ENCODE measurements at regions not wholly inside any gene's neighbourhood (a gene's known extent, or its start where the extent isn't known, plus 50 kb on each side); places are given as distances from the start of the nearest gene placed in this dataset.
"Not testable (repeated sequence)": the region's sequence is repeated elsewhere in the genome, so short reads cannot be mapped to it uniquely, and the experiment has no call there.

DNA sequence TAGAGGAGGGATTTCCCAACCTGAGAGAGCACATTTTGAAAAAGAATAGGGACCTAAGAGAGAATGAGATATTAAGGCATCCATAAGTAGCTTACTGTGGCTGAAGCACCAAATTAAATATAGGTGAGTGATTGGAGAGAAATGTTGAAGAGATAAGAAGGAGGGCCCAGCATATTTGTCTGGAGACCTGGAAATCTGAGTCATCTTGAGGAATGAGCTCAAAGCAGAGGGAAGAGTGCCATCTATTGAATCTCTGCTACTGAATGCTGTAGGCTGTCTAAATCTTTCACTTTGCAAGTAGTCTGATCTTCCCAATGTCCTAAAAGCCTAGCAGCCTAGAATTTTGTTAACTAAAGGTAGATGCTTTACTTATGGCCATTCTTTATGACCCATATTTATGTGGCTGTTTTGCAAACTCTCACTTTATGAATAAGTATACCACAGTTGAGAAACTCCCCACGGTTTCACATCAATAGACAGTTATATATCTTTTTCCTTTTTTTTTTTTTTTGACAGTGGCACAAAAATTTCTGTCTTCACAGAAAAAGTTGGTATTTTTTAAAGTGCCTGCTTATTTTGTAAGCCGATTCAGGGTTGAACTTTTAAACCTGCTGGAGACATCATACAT, 2093.5 kb downstream of the LRRC4C start:
- H3K27me3 Mint-ChIP-seq = no peaks in the 10 kb centered on the region
- H3K27ac Mint-ChIP-seq = no peak overlapping the region
- no peaks in the 10 kb centered on the region for H3K36me3 Mint-ChIP-seq
- H3K4me3 Mint-ChIP-seq = no peak overlapping the region
- H3K9me3 Mint-ChIP-seq = no peaks in the 10 kb centered on the region
- DNase-seq (no peak), ATAC-seq (ENCODE audit: low read depth) (no peak)
- POLR2A ChIA-PET = no interaction called here
- H3K4me1 Mint-ChIP-seq = peaks cover 6% of the 10 kb centered on the region

DNA sequence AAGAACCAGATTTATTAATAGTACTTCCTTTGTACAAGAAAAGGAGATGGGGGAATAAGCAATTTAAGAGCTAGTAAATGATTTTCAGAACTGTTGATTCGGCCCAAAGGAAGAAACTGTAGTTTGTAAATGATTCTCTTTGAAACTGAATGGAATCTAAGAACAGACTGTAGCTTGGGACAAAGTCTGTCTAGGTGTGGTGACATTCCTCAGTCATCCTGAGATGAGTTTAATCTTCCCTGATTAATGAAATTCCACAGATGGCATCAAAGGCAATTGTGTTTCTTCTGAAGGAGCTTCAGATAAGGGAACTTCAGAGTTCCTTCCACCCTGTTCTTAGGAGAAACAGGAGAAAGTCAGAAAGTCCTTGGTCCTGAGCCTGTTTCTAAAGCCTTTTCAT, 2095.9 kb downstream of the LRRC4C start:
- POLR2A ChIA-PET = no interaction called here
- Mint-ChIP-seq H3K27ac (no peak overlapping the region), H3K27me3 (no peaks in the 10 kb centered on the region), H3K4me3 (no peak overlapping the region), H3K4me1 (peaks cover 6% of the 10 kb centered on the region), H3K9me3 (no peaks in the 10 kb centered on the region), H3K36me3 (no peaks in the 10 kb centered on the region)
- ATAC-seq (ENCODE audit: low read depth) = no peak
- no peak for DNase-seq

- Mint-ChIP-seq H3K36me3 (no peaks in the 10 kb centered on the region), H3K4me1 (no peaks in the 10 kb centered on the region), H3K27me3 (no peaks in the 10 kb centered on the region), H3K27ac (no peak overlapping the region), H3K9me3 (no peaks in the 10 kb centered on the region), H3K4me3 (no peak overlapping the region)
- ATAC-seq (ENCODE audit: low read depth) (no peak), DNase-seq (no peak)
- POLR2A ChIA-PET = no interaction called here
These were observed 2097.9 kb downstream of the LRRC4C start for GRCh38 chr11:39361557-39361956.

DNA sequence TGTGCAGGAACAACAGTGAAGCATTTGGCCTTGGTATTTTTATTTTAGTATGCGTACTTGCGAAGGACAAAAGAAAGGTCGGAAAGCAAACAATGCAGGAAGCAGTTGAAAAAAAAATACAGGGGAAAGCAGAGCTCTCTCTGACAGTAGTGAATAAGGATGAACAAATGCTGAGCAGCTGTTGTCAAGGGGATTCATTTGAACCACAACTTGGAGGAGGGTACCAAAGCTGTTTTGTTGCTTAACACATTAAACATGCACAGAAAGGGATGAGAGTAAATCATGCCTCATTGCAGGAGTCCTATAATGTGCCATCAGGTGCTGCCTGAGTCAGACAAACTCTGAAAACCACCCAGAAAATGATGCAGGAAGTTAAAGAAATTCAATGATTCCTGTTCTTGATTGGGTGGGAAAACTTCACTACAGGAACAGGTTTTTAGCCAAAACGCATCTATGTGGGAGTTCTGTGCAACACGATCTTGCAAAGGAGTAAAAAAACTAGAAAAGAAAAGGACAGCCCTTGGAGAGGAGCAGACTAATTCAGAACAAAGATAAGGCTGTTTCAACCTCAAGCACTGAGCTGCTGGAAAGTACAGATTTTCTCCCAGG, 2113.5 kb downstream of the LRRC4C start:
- Mint-ChIP-seq H3K36me3 (no peaks in the 10 kb centered on the region), H3K4me1 (no peaks in the 10 kb centered on the region), H3K27me3 (no peaks in the 10 kb centered on the region), H3K9me3 (peaks cover 3% of the 10 kb centered on the region), H3K4me3 (no peak overlapping the region), H3K27ac (no peak overlapping the region)
- POLR2A ChIA-PET = no interaction called here
- ATAC-seq (ENCODE audit: low read depth) (no peak), DNase-seq (no peak)

DNA sequence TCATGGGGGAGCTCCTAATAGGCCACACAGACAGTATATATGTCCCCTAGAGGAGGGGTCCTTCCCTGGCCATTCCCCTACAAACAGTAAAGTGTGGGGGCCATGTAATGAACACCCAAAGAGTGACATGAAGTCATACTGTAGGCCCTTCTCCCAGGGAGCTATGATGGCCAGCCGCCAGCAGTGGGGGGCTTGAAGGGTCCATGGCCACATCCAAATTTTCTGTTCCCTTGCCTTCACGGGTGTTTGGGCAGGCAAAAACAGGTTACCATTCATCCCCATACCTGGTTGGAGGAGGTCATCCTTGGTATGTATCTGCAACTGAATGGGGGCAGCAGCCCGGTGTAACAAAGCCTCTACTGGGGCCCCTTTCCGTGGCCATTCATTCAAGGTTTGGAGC, 2118.0 kb downstream of the LRRC4C start:
- no peaks in the 10 kb centered on the region for H3K4me1 Mint-ChIP-seq
- ATAC-seq (ENCODE audit: low read depth) = no peak
- H3K36me3 Mint-ChIP-seq = no peaks in the 10 kb centered on the region
- H3K9me3 Mint-ChIP-seq = peaks cover 3% of the 10 kb centered on the region
- no peak overlapping the region for H3K27ac Mint-ChIP-seq
- H3K4me3 Mint-ChIP-seq = no peak overlapping the region
- no peaks in the 10 kb centered on the region for H3K27me3 Mint-ChIP-seq
- POLR2A ChIA-PET = no interaction called here
- no peak for DNase-seq

DNA sequence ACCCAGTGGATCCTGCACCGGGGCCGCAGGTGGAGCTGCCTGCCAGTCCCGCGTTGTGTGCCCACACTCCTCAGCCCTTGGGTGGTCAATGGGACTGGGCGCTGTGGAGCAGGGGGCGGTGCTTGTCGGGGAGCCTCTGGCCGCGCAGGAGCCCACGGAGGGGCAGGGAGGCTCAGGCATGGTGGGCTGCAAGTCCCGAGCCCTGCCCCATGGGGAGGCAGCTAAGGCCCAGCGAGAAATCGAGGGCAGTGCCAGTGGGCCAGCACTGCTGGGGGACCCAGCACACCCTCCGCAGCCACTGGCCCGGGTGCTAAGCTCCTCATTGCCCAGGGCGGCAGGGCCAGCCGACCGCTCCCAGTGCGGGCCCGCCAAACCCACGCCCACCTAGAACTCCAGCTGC, 2126.4 kb downstream of the LRRC4C start:
- DNase-seq; H3K4me1 Mint-ChIP-seq; ATAC-seq (ENCODE audit: low read depth); H3K9me3 Mint-ChIP-seq; POLR2A ChIA-PET; H3K27me3 Mint-ChIP-seq; H3K36me3 Mint-ChIP-seq; H3K4me3 Mint-ChIP-seq; H3K27ac Mint-ChIP-seq: not testable (repeated sequence)

- POLR2A ChIA-PET = no interaction called here
- no peaks in the 10 kb centered on the region for H3K4me1 Mint-ChIP-seq
- no peak for ATAC-seq (ENCODE audit: low read depth)
- no peaks in the 10 kb centered on the region for H3K36me3 Mint-ChIP-seq
- H3K9me3 Mint-ChIP-seq = peaks cover 2% of the 10 kb centered on the region
- no peak overlapping the region for H3K27ac Mint-ChIP-seq
- no peaks in the 10 kb centered on the region for H3K27me3 Mint-ChIP-seq
- DNase-seq = no peak
- no peak overlapping the region for H3K4me3 Mint-ChIP-seq
These were observed 2132.2 kb downstream of the LRRC4C start for GRCh38 chr11:39327302-39327701.

- POLR2A ChIA-PET; H3K36me3 Mint-ChIP-seq; ATAC-seq (ENCODE audit: low read depth); H3K4me1 Mint-ChIP-seq; H3K27me3 Mint-ChIP-seq; H3K4me3 Mint-ChIP-seq; DNase-seq; H3K27ac Mint-ChIP-seq: not testable (repeated sequence)
- peaks cover 15% of the 10 kb centered on the region for H3K9me3 Mint-ChIP-seq
These were observed 2147.6 kb downstream of the LRRC4C start for GRCh38 chr11:39311888-39312287.

DNA sequence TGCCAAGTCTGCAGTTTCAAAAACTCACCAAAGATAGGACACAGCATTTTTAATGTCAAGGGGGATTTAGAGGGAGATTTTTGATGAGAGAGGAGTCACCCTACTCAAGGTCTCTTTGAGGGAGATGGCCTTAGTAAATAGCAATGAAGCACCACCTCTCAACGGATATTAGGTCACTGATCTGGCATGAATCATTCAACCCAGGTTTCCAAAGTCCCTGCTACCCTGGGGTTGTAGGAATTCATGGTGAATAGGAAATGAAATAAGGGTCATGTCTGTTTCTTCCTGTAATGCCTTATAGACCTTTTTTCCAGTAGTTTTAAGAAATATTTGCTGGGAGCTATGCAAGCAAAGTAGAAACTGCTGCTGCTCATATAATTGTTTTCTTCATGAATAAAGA, 2154.9 kb downstream of the LRRC4C start:
- peaks cover 8% of the 10 kb centered on the region for H3K9me3 Mint-ChIP-seq

GRCh38 chr11:39294648-39295047, 2164.8 kb downstream of the LRRC4C start:
- DNase-seq = no peak
- POLR2A ChIA-PET = no interaction called here
- Mint-ChIP-seq H3K27ac (no peak overlapping the region), H3K4me3 (no peak overlapping the region), H3K9me3 (peaks cover 10% of the 10 kb centered on the region), H3K36me3 (no peaks in the 10 kb centered on the region), H3K27me3 (no peaks in the 10 kb centered on the region), H3K4me1 (no peaks in the 10 kb centered on the region)
- ATAC-seq (ENCODE audit: low read depth) = no peak

More for the DNA sequence above, 2154.9 kb downstream of the LRRC4C start:
- no peak for ATAC-seq (ENCODE audit: low read depth)
- Mint-ChIP-seq H3K36me3 (no peaks in the 10 kb centered on the region), H3K27me3 (no peaks in the 10 kb centered on the region), H3K27ac (no peak overlapping the region), H3K4me3 (no peak overlapping the region), H3K4me1 (no peaks in the 10 kb centered on the region)
- POLR2A ChIA-PET = no interaction called here
- no peak for DNase-seq

DNA sequence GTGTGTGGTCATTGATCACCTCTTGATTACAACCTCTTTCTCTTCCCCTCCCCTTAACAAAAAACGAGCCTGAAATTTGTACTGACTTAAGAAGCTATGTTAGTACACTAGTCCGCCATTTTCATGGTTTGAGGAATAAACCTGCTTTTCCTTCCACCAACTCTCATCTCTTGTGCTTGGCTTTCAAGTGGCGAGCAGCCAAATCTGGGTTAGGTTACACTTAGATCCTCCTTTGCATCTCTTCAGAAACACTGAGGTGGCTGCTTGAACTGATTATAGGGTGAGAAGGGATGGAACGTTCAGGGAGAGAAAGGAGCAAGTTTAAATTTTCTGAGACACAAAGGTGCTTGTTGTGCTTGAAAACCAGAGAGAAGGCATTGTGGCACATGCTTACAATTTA, 2171.4 kb downstream of the LRRC4C start:
- no peak for DNase-seq
- Mint-ChIP-seq H3K9me3 (peaks cover 9% of the 10 kb centered on the region), H3K27me3 (no peaks in the 10 kb centered on the region), H3K27ac (no peak overlapping the region), H3K36me3 (no peaks in the 10 kb centered on the region), H3K4me1 (no peaks in the 10 kb centered on the region), H3K4me3 (no peak overlapping the region)
- POLR2A ChIA-PET = no interaction called here
- no peak for ATAC-seq (ENCODE audit: low read depth)

DNA sequence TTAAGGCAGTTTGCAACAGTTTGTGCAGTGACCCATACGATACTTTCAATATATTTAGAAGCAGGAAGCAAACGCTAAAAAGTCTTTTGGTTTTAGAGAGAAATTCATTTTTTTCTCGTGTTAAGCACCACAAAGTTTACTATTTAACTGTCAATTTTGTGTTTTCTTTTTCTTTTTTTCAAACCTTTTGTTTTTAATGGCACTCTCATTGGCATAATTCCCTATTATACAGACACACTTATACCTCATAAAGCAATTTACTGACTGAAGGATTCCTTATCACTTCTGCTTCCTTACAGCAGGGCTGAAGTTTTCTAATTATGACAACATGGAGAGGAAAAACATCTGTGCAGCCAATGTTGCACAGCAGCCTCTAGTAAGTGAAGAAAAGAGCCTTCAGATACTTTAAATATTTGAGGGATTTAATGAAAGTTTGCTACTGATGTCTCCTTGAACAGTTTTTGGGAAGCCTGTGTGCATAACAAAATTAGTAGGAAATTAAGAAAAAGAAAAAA, 2191.2 kb downstream of the LRRC4C start:
- DNase-seq (no peak), ATAC-seq (ENCODE audit: low read depth) (no peak)
- Mint-ChIP-seq H3K9me3 (peaks cover 2% of the 10 kb centered on the region), H3K4me1 (no peaks in the 10 kb centered on the region), H3K36me3 (no peaks in the 10 kb centered on the region), H3K4me3 (no peak overlapping the region), H3K27ac (no peak overlapping the region), H3K27me3 (no peaks in the 10 kb centered on the region)
- POLR2A ChIA-PET = no interaction called here

DNA sequence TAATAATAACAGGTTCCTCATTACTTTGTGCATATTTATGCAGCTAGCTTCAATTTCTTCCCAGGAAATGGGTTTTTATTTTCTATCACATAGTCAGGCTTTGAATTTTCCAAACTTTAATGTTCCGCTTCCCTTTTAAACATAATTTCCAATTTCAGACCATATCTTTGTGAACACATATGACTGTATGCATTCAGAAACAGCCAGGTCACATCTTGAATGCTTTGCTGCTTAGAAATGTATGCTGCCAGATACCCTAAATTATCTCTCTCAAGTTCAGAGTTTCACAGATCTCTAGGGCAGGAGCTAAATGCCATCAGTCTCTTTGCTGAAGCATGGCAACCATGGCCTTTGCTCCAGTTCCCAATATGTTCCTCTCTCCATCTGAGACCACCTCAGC, 2203.8 kb downstream of the LRRC4C start:
- DNase-seq (no peak), ATAC-seq (ENCODE audit: low read depth) (no peak)
- no peaks in the 10 kb centered on the region for H3K4me1 Mint-ChIP-seq
- POLR2A ChIA-PET = no interaction called here
- no peak overlapping the region for H3K27ac Mint-ChIP-seq
- H3K9me3 Mint-ChIP-seq = peaks cover 16% of the 10 kb centered on the region
- H3K4me3 Mint-ChIP-seq = no peak overlapping the region
- no peaks in the 10 kb centered on the region for H3K36me3 Mint-ChIP-seq
- no peaks in the 10 kb centered on the region for H3K27me3 Mint-ChIP-seq

DNA sequence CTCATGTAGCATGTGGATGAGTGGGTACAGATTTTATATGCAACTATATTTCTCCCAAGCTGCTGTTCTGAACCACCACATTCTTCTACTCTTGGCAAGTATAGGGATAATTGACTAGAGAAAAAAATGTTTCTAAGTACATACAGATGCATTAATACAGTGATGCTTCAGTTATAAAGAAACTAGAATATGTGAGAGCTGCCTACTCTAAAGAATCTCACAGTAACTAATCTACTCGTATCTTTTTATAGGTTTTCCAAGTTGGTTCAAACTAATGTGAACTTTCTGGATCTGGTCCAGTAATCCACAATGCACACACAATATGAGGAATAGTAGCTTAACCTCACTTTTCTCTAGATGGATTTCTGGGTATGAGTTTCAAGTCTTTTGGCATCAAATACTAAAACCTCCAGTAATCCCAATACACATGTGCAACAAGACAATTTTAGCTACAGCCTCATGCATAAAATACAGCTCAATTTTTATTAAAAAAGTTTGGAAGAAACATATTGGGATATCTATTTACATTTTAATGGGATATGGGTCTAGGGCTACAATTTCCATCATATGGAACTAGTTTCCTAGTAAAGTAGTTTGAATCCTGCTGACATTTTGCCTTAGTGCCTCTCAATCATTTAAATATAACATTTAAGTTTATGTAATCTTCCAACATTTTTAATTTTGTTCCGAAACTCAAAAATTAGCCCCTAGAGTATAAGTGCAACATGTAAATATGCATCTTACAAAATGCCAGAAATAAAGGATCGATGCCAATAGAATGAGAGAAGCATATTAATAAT, 2209.7 kb downstream of the LRRC4C start:
- Mint-ChIP-seq H3K36me3 (no peaks in the 10 kb centered on the region), H3K9me3 (peaks cover 6% of the 10 kb centered on the region), H3K27me3 (no peaks in the 10 kb centered on the region), H3K4me1 (no peaks in the 10 kb centered on the region), H3K4me3 (no peak overlapping the region), H3K27ac (no peak overlapping the region)
- DNase-seq = no peak
- no peak for ATAC-seq (ENCODE audit: low read depth)
- POLR2A ChIA-PET = no interaction called here

Data from activated naive CD8-positive, alpha-beta T cell treated with anti-CD3 and anti-CD28 coated beads, Interleukin-2, amount 10 ng/mL, durations not matched to agents 7 days and 5 days (primary cell).